HEK293 (cell line): ENCODE measurements at regions not wholly inside any gene's neighbourhood (a gene's known extent, or its start where the extent isn't known, plus 50 kb on each side); places are given as distances from the start of the nearest gene placed in this dataset.

ENCODE experiments used
- CTCF ChIA-PET: fragments of 350-600 bp; formaldehyde crosslinking; extraction: SDS; loops from one replicate; lab custom pipeline; 2021; ENCODE audit warnings: antibody characterized with exemption; lab: Yijun Ruan, JAX
- POLR2A ChIA-PET: fragments of 300-600 bp; formaldehyde crosslinking; extraction: SDS; loops from one replicate; lab custom pipeline; 2020; ENCODE audit warnings: antibody characterized with exemption, inconsistent platforms; lab: Yijun Ruan, JAX
- H3K27ac ChIP-seq: fragments of 200-500 bp; sonication (Bioruptor generic); 2 replicates; pipeline ENCODE4 v1.5.1; 2014; ENCODE audit warnings: low read depth, low read length, control low read depth, inconsistent platforms; ENCODE audit errors: extremely low read depth
- H3K36me3 ChIP-seq, 2 experiments: fragments of 200-500 bp in 1 of 2; sonication (Bioruptor generic) in 1 of 2; 1 replicate in 1 of 2; 2 replicates in 1 of 2; pipeline ENCODE4 v1.5.1; 2014 to 2017; ENCODE audit warnings: inconsistent platforms in 2 of 2, low read length in 2 of 2; ENCODE audit not compliant: control insufficient read depth in 2 of 2, insufficient read depth in 1 of 2
- H3K4me1 ChIP-seq: fragments of 200-500 bp; sonication (Bioruptor generic); 2 replicates; pipeline ENCODE4 v1.5.1; 2014; ENCODE audit warnings: mild to moderate bottlenecking, low read length, inconsistent platforms; ENCODE audit not compliant: control insufficient read depth, insufficient read depth
- H3K4me3 ChIP-seq: 2 replicates; pipeline ENCODE4 v1.5.1; 2011; ENCODE audit warnings: low read depth, mild to moderate bottlenecking, control low read depth, low read length, moderate library complexity
- H3K9me3 ChIP-seq: fragments of 200-500 bp; sonication (Bioruptor generic); 2 replicates; pipeline ENCODE4 v1.5.1; 2014; ENCODE audit warnings: low read depth, low read length, inconsistent platforms; ENCODE audit not compliant: control insufficient read depth, insufficient read depth
- EGR2 ChIP-seq: fragments of 450-650 bp; formaldehyde crosslinking; IDR thresholded peaks from 2 replicates; pipeline ENCODE4 v1.5.1; 2016; ENCODE audit warnings: low read depth, missing biosample characterization, missing genetic modification characterization
- HOXD13 ChIP-seq: sonication (generic); formaldehyde crosslinking; IDR thresholded peaks from 2 replicates; pipeline ENCODE4 v1.8.0; 2022; ENCODE audit warnings: missing genetic modification reagents, borderline replicate concordance
- KLF7 ChIP-seq: fragments of 450-650 bp; formaldehyde crosslinking; IDR thresholded peaks from 2 replicates; pipeline ENCODE4 v1.5.1; 2016; ENCODE audit warnings: missing biosample characterization, missing genetic modification characterization, borderline replicate concordance
- SCRT1 ChIP-seq: fragments of 450-650 bp; formaldehyde crosslinking; IDR thresholded peaks from 2 replicates; pipeline ENCODE4 v1.5.1; 2016; ENCODE audit warnings: missing biosample characterization, missing genetic modification characterization, borderline replicate concordance
- SP2 ChIP-seq: fragments of 450-650 bp; formaldehyde crosslinking; IDR thresholded peaks from 2 replicates; pipeline ENCODE4 v1.5.1; 2016; ENCODE audit warnings: missing biosample characterization, missing genetic modification characterization
- SP3 ChIP-seq: fragments of 450-650 bp; formaldehyde crosslinking; IDR thresholded peaks from 2 replicates; pipeline ENCODE4 v1.5.1; 2016; ENCODE audit warnings: missing biosample characterization, missing genetic modification characterization
- TCF7L2 ChIP-seq: IDR thresholded peaks from 2 replicates; pipeline ENCODE4 v1.6.1; 2011; ENCODE audit warnings: low read depth, mild to moderate bottlenecking, inconsistent platforms, low read length, moderate library complexity, borderline replicate concordance
- ZBTB21 ChIP-seq: fragments of 450-650 bp; formaldehyde crosslinking; IDR thresholded peaks from 2 replicates; pipeline ENCODE4 v1.5.1; 2017; ENCODE audit warnings: missing biosample characterization, missing genetic modification characterization
- ZNF133 ChIP-seq: fragments of 450-650 bp; formaldehyde crosslinking; IDR thresholded peaks from 2 replicates; pipeline ENCODE4 v1.5.1; 2016; ENCODE audit warnings: missing biosample characterization, missing genetic modification characterization
- ZNF146 ChIP-seq: fragments of 450-650 bp; formaldehyde crosslinking; IDR thresholded peaks from 2 replicates; pipeline ENCODE4 v1.5.1; 2016; ENCODE audit warnings: missing biosample characterization, missing genetic modification characterization
- ZNF221 ChIP-seq: fragments of 450-650 bp; formaldehyde crosslinking; IDR thresholded peaks from 2 replicates; pipeline ENCODE4 v1.5.1; 2017; ENCODE audit warnings: missing biosample characterization, missing genetic modification characterization, borderline replicate concordance
- ZNF433 ChIP-seq: fragments of 450-650 bp; formaldehyde crosslinking; IDR thresholded peaks from 2 replicates; pipeline ENCODE4 v1.5.1; 2016; ENCODE audit warnings: missing biosample characterization, missing genetic modification characterization, low read depth
- ZNF514 ChIP-seq: fragments of 450-650 bp; formaldehyde crosslinking; IDR thresholded peaks from 2 replicates; pipeline ENCODE4 v1.5.1; 2016; ENCODE audit warnings: missing biosample characterization, missing genetic modification characterization
- ZNF548 ChIP-seq: fragments of 450-650 bp; formaldehyde crosslinking; IDR thresholded peaks from 2 replicates; pipeline ENCODE4 v1.5.1; 2016; ENCODE audit warnings: missing biosample characterization, missing genetic modification characterization
- ZNF623 ChIP-seq: fragments of 450-650 bp; formaldehyde crosslinking; IDR thresholded peaks from 2 replicates; pipeline ENCODE4 v1.5.1; 2016; ENCODE audit warnings: missing biosample characterization, missing genetic modification characterization
- ZNF76 ChIP-seq: fragments of 450-650 bp; formaldehyde crosslinking; IDR thresholded peaks from 2 replicates; pipeline ENCODE4; 2016; ENCODE audit warnings: low read depth, missing biosample characterization, missing genetic modification characterization, borderline replicate concordance
- TF ChIP-seq, protein P1 (sequence below): fragments of 450-650 bp; formaldehyde crosslinking; IDR thresholded peaks from 2 replicates; pipeline ENCODE4 v1.5.1; 2016; ENCODE audit warnings: missing biosample characterization, missing genetic modification characterization
- TF ChIP-seq, protein P2 (sequence below): fragments of 450-650 bp; formaldehyde crosslinking; IDR thresholded peaks from 2 replicates; pipeline ENCODE4 v1.5.1; 2016; ENCODE audit warnings: missing biosample characterization, missing genetic modification characterization
- TF ChIP-seq, protein P3 (sequence below): fragments of 450-650 bp; formaldehyde crosslinking; IDR thresholded peaks from 2 replicates; pipeline ENCODE4 v1.5.1; 2016; ENCODE audit warnings: missing biosample characterization, missing genetic modification characterization, borderline replicate concordance
- TF ChIP-seq, protein P4 (sequence below): sonication (generic); formaldehyde crosslinking; IDR thresholded peaks from 2 replicates; pipeline ENCODE4 v1.8.1; 2022; ENCODE audit warnings: mild to moderate bottlenecking, moderate library complexity, missing genetic modification reagents
- TF ChIP-seq, protein P5 (sequence below): fragments of 450-650 bp; formaldehyde crosslinking; IDR thresholded peaks from 2 replicates; pipeline ENCODE4 v1.5.1; 2016; ENCODE audit warnings: missing biosample characterization, missing genetic modification characterization, borderline replicate concordance
- TF ChIP-seq, protein P6 (sequence below): fragments of 450-650 bp; formaldehyde crosslinking; IDR thresholded peaks from 2 replicates; pipeline ENCODE4 v1.5.1; 2017; ENCODE audit warnings: missing biosample characterization, missing genetic modification characterization

DNA sequence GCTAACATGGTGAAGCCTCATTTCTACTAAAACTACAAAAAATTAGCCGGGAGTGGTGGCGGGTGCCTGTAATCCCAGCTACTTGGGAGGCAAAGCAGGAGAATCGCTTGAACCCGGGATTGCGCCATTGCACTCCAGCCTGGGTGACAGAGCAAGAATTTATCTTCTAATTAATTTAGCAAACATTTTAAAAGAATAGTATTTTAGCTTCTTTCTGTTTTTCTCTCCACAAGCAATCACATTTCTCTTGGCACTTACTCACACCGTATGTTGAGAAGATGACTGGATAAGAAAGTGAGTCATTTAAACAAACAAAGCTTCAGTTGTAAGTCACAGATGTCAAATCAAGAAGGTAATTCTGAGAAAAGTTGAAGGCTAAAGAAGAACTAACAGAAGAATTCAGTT is 264.0 kb downstream of the ARL4A start (continued):
- TF ChIP-seq HOXD13 (CRISPR knock-in tag) (no peak), SP2 (no peak), SP3 (no peak), SCRT1 (tag by site-specific recombination) (no peak), ZNF514 (tag by site-specific recombination) (no peak), TCF7L2 (no peak), ZNF221 (tag by site-specific recombination) (no peak), ZNF548 (no peak), ZNF433 (tag by site-specific recombination) (no peak), ZNF133 (tag by site-specific recombination) (peak; percentile 43; the same call in 1 of the 2 replicates), ZNF146 (tag by site-specific recombination) (no peak)
- TF ChIP-seq, protein P1, sequence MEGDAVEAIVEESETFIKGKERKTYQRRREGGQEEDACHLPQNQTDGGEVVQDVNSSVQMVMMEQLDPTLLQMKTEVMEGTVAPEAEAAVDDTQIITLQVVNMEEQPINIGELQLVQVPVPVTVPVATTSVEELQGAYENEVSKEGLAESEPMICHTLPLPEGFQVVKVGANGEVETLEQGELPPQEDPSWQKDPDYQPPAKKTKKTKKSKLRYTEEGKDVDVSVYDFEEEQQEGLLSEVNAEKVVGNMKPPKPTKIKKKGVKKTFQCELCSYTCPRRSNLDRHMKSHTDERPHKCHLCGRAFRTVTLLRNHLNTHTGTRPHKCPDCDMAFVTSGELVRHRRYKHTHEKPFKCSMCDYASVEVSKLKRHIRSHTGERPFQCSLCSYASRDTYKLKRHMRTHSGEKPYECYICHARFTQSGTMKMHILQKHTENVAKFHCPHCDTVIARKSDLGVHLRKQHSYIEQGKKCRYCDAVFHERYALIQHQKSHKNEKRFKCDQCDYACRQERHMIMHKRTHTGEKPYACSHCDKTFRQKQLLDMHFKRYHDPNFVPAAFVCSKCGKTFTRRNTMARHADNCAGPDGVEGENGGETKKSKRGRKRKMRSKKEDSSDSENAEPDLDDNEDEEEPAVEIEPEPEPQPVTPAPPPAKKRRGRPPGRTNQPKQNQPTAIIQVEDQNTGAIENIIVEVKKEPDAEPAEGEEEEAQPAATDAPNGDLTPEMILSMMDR (tag by site-specific recombination): no peak
- TF ChIP-seq, protein P2, sequence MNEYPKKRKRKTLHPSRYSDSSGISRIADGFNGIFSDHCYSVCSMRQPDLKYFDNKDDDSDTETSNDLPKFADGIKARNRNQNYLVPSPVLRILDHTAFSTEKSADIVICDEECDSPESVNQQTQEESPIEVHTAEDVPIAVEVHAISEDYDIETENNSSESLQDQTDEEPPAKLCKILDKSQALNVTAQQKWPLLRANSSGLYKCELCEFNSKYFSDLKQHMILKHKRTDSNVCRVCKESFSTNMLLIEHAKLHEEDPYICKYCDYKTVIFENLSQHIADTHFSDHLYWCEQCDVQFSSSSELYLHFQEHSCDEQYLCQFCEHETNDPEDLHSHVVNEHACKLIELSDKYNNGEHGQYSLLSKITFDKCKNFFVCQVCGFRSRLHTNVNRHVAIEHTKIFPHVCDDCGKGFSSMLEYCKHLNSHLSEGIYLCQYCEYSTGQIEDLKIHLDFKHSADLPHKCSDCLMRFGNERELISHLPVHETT (tag by site-specific recombination): no peak
- TF ChIP-seq, protein P3, sequence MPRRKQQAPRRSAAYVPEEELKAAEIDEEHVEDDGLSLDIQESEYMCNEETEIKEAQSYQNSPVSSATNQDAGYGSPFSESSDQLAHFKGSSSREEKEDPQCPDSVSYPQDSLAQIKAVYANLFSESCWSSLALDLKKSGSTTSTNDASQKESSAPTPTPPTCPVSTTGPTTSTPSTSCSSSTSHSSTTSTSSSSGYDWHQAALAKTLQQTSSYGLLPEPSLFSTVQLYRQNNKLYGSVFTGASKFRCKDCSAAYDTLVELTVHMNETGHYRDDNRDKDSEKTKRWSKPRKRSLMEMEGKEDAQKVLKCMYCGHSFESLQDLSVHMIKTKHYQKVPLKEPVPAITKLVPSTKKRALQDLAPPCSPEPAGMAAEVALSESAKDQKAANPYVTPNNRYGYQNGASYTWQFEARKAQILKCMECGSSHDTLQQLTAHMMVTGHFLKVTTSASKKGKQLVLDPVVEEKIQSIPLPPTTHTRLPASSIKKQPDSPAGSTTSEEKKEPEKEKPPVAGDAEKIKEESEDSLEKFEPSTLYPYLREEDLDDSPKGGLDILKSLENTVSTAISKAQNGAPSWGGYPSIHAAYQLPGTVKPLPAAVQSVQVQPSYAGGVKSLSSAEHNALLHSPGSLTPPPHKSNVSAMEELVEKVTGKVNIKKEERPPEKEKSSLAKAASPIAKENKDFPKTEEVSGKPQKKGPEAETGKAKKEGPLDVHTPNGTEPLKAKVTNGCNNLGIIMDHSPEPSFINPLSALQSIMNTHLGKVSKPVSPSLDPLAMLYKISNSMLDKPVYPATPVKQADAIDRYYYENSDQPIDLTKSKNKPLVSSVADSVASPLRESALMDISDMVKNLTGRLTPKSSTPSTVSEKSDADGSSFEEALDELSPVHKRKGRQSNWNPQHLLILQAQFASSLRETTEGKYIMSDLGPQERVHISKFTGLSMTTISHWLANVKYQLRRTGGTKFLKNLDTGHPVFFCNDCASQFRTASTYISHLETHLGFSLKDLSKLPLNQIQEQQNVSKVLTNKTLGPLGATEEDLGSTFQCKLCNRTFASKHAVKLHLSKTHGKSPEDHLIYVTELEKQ (tag by site-specific recombination): peak; percentile 27; the same call in 1 of the 2 replicates
- TF ChIP-seq, protein P4, sequence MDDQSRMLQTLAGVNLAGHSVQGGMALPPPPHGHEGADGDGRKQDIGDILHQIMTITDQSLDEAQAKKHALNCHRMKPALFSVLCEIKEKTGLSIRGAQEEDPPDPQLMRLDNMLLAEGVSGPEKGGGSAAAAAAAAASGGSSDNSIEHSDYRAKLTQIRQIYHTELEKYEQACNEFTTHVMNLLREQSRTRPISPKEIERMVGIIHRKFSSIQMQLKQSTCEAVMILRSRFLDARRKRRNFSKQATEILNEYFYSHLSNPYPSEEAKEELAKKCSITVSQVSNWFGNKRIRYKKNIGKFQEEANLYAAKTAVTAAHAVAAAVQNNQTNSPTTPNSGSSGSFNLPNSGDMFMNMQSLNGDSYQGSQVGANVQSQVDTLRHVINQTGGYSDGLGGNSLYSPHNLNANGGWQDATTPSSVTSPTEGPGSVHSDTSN (CRISPR knock-in tag): no peak

DNA sequence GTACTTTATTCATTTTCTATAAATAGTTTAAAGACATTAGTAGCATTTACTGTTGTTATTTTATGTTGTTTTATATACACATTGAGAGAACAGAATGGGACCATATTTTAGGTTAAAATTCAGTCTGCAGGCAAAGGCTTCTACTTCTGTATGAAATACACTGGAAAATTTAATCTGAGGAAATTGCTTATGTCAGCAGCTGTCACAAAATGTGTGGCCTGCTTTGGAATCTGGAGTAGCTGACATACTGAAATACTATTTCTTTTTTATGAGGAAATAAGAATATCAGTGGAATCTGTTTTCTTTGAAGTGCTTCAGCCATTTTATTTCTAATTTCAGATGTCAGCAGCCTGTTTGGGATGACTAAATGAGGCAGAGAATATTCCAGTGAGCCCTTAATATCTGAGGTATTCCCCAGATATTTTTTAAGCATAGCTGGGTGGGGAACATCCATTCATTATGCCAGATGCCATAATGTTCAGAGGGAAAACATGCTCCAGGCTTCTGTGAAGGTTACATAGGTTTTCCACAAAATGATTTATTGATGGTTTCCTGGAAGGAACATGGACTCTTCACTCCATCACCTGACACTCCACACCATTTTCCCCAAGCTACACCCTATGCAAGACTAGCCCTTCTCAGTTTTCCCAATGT is 267.1 kb downstream of the ARL4A start:
- no peaks in the 10 kb centered on the region for H3K36me3 ChIP-seq
- CTCF ChIA-PET: no interaction called here
- TF ChIP-seq ZBTB21 (tag by site-specific recombination) (no peak), KLF7 (no peak), EGR2 (tag by site-specific recombination) (no peak), ZNF76 (tag by site-specific recombination) (no peak), ZNF623 (no peak)
- TF ChIP-seq, protein P5, sequence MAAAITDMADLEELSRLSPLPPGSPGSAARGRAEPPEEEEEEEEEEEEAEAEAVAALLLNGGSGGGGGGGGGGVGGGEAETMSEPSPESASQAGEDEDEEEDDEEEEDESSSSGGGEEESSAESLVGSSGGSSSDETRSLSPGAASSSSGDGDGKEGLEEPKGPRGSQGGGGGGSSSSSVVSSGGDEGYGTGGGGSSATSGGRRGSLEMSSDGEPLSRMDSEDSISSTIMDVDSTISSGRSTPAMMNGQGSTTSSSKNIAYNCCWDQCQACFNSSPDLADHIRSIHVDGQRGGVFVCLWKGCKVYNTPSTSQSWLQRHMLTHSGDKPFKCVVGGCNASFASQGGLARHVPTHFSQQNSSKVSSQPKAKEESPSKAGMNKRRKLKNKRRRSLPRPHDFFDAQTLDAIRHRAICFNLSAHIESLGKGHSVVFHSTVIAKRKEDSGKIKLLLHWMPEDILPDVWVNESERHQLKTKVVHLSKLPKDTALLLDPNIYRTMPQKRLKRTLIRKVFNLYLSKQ: no peak
- TF ChIP-seq, protein P6, sequence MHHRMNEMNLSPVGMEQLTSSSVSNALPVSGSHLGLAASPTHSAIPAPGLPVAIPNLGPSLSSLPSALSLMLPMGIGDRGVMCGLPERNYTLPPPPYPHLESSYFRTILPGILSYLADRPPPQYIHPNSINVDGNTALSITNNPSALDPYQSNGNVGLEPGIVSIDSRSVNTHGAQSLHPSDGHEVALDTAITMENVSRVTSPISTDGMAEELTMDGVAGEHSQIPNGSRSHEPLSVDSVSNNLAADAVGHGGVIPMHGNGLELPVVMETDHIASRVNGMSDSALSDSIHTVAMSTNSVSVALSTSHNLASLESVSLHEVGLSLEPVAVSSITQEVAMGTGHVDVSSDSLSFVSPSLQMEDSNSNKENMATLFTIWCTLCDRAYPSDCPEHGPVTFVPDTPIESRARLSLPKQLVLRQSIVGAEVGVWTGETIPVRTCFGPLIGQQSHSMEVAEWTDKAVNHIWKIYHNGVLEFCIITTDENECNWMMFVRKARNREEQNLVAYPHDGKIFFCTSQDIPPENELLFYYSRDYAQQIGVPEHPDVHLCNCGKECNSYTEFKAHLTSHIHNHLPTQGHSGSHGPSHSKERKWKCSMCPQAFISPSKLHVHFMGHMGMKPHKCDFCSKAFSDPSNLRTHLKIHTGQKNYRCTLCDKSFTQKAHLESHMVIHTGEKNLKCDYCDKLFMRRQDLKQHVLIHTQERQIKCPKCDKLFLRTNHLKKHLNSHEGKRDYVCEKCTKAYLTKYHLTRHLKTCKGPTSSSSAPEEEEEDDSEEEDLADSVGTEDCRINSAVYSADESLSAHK (tag by site-specific recombination): no peak
- TF ChIP-seq, all 188 proteins: peak for 0
- no peaks in the 10 kb centered on the region for H3K4me1 ChIP-seq
- no peak overlapping the region for H3K27ac ChIP-seq
- H3K9me3 ChIP-seq: no peaks in the 10 kb centered on the region
- POLR2A ChIA-PET: no interaction called here
- no peak overlapping the region for H3K4me3 ChIP-seq
